GM19463 (cell line): ENCODE measurements at regions not wholly inside any gene's neighbourhood (a gene's known extent, or its start where the extent isn't known, plus 50 kb on each side); places are given as distances from the start of the nearest gene placed in this dataset.
"Not testable (repeated sequence)": the region's sequence is repeated elsewhere in the genome, so short reads cannot be mapped to it uniquely, and the experiment has no call there.

Experiments used
- ATAC-seq: cut with Tn5 transposase; IDR thresholded peaks from one replicate; pipeline ENCODE4 v1.9.1; 2021; ENCODE audit warnings: mild to moderate bottlenecking, moderate library complexity; ENCODE audit not compliant: unreplicated experiment

GRCh38 chr2:67567886-67568285 lies 170.8 kb downstream of the ETAA1 start:
- ATAC-seq: no peak

- ATAC-seq: no peak
These were observed 173.5 kb downstream of the ETAA1 start for GRCh38 chr2:67570611-67571010.

GRCh38 chr2:67571785-67572718 lies 174.9 kb downstream of the ETAA1 start:
- no peak for ATAC-seq

GRCh38 chr2:67572721-67573435 lies 175.7 kb downstream of the ETAA1 start:
- no peak for ATAC-seq

- ATAC-seq: no peak
These were observed 177.1 kb downstream of the ETAA1 start for GRCh38 chr2:67574230-67574629.

- no peak for ATAC-seq
These were observed 179.1 kb downstream of the ETAA1 start for GRCh38 chr2:67576226-67576625.

- ATAC-seq: no peak
These were observed 179.9 kb downstream of the ETAA1 start for GRCh38 chr2:67576991-67577390.

- ATAC-seq: no peak
These were observed 182.1 kb downstream of the ETAA1 start for GRCh38 chr2:67579216-67579615.

- ATAC-seq: no peak
These were observed 182.7 kb downstream of the ETAA1 start for GRCh38 chr2:67579806-67580205.

- no peak for ATAC-seq
These were observed 184.6 kb downstream of the ETAA1 start for GRCh38 chr2:67581751-67582150.

- no peak for ATAC-seq
These were observed 186.1 kb downstream of the ETAA1 start for GRCh38 chr2:67583185-67583584.

GRCh38 chr2:67585400-67585799 lies 188.3 kb downstream of the ETAA1 start:
- no peak for ATAC-seq

GRCh38 chr2:67589121-67589520 lies 192.0 kb downstream of the ETAA1 start:
- ATAC-seq: not testable (repeated sequence)

- not testable (repeated sequence) for ATAC-seq
These were observed 197.4 kb downstream of the ETAA1 start for GRCh38 chr2:67594522-67594921.

- no peak for ATAC-seq
These were observed 199.7 kb downstream of the ETAA1 start for GRCh38 chr2:67596871-67597270.

- ATAC-seq: no peak
These were observed 202.4 kb downstream of the ETAA1 start for GRCh38 chr2:67599561-67599960.

- ATAC-seq: no peak
These were observed 203.2 kb downstream of the ETAA1 start for GRCh38 chr2:67600222-67600871.

GRCh38 chr2:67600946-67601345 lies 203.8 kb downstream of the ETAA1 start:
- ATAC-seq: no peak

GRCh38 chr2:67604360-67604759 lies 207.2 kb downstream of the ETAA1 start:
- no peak for ATAC-seq

GRCh38 chr2:67612576-67613042 lies 215.5 kb downstream of the ETAA1 start:
- no peak for ATAC-seq

- ATAC-seq: no peak
These were observed 216.1 kb downstream of the ETAA1 start for GRCh38 chr2:67613227-67613626.
